BE2C (cell line): ENCODE measurements at regions not wholly inside any gene's neighbourhood (a gene's known extent, or its start where the extent isn't known, plus 50 kb on each side); places are given as distances from the start of the nearest gene placed in this dataset.

ENCODE experiments used
- DNase-seq: peaks from one replicate; pipeline ENCODE4 v3.0.0-alpha.2; 2020
- H3K27me3 ChIP-seq: fragments of 250-450 bp; sonication (Bioruptor Pico); 2 replicates; pipeline ENCODE4 v1.5.1; 2020; ENCODE audit warnings: mild to moderate bottlenecking
- H3K36me3 ChIP-seq: fragments of 250-450 bp; sonication (Bioruptor Pico); 2 replicates; pipeline ENCODE4 v1.5.1; 2020; ENCODE audit warnings: mild to moderate bottlenecking
- H3K4me1 ChIP-seq: fragments of 250-450 bp; sonication (Bioruptor Pico); 2 replicates; pipeline ENCODE4 v1.5.1; 2020
- H3K4me3 ChIP-seq: 2 replicates; pipeline ENCODE4 v1.5.1; 2011; ENCODE audit warnings: low read depth, low read length
- H3K9me3 ChIP-seq: fragments of 250-450 bp; sonication (Bioruptor Pico); 2 replicates; pipeline ENCODE4 v1.5.1; 2020
- TF ChIP-seq, protein P1 (sequence below): IDR thresholded peaks from 2 replicates; pipeline ENCODE4 v1.5.1; 2012; ENCODE audit warnings: mild to moderate bottlenecking, low read depth, low read length

GRCh38 chr5:74240783-74241750 is 399.5 kb downstream of the ENC1 start:
- Histone ChIP-seq H3K9me3 (no peaks in the 10 kb centered on the region), H3K4me1 (no peaks in the 10 kb centered on the region), H3K36me3 (no peaks in the 10 kb centered on the region), H3K4me3 (no peak overlapping the region), H3K27me3 (no peaks in the 10 kb centered on the region)
- TF ChIP-seq, protein P1, sequence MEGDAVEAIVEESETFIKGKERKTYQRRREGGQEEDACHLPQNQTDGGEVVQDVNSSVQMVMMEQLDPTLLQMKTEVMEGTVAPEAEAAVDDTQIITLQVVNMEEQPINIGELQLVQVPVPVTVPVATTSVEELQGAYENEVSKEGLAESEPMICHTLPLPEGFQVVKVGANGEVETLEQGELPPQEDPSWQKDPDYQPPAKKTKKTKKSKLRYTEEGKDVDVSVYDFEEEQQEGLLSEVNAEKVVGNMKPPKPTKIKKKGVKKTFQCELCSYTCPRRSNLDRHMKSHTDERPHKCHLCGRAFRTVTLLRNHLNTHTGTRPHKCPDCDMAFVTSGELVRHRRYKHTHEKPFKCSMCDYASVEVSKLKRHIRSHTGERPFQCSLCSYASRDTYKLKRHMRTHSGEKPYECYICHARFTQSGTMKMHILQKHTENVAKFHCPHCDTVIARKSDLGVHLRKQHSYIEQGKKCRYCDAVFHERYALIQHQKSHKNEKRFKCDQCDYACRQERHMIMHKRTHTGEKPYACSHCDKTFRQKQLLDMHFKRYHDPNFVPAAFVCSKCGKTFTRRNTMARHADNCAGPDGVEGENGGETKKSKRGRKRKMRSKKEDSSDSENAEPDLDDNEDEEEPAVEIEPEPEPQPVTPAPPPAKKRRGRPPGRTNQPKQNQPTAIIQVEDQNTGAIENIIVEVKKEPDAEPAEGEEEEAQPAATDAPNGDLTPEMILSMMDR: no peak
- DNase-seq: no peak

DNA sequence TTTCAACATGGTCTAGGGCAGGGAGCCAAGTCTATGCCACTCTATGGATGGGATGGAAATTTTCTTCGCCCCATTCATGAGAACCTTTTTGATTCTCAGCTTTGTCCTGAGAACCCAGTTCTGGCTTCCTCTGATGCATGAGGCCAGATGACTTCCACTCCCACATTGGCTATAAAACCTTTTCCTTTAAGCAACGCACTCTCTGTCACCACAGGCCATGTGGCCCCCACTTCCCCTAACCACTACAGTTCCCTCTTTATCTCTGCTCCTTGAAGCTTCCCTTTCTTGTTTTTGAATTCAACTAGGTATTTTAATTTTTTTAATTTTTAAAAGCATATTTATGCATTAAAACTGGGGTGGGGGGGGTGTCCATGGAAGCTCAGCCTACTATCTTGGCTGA is 401.3 kb downstream of the ENC1 start:
- TF ChIP-seq, protein P1: no peak
- Histone ChIP-seq H3K36me3 (no peaks in the 10 kb centered on the region), H3K27me3 (no peaks in the 10 kb centered on the region), H3K9me3 (no peaks in the 10 kb centered on the region), H3K4me1 (no peaks in the 10 kb centered on the region), H3K4me3 (no peak overlapping the region)
- DNase-seq: no peak

DNA sequence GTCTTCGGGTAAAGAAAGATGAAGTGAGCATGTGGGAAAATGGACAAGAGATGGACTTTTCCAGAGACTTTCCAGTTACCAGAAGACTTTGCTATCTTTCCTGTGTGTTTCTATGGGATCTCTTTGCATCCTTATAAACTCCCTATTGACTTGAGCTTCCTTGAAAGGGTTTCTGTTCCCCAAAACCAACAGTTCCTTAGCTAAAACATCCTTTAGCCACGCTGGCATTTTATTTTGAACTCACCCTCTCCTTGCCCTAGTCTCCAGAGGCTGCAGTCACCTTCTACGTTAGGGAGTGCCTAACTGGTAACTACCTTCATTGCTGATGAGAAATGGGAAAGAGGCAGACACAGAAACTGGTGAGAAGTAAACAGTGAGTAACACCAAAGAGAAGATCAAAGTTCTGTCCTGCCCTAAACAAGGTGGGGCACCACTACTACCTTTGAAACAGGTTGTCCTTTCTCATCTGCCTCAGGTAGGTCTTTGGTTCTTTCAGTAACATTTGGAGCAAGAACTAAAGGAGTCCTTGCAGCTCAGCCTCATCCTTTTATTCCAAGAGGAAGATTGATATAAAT is 402.9 kb downstream of the ENC1 start:
- H3K36me3 ChIP-seq: no peaks in the 10 kb centered on the region
- H3K4me3 ChIP-seq: no peak overlapping the region
- no peaks in the 10 kb centered on the region for H3K4me1 ChIP-seq
- no peaks in the 10 kb centered on the region for H3K27me3 ChIP-seq
- TF ChIP-seq, protein P1: no peak
- H3K9me3 ChIP-seq: no peaks in the 10 kb centered on the region
- no peak for DNase-seq

- TF ChIP-seq, protein P1: no peak
- Histone ChIP-seq H3K4me3 (no peak overlapping the region), H3K36me3 (no peaks in the 10 kb centered on the region), H3K9me3 (no peaks in the 10 kb centered on the region), H3K27me3 (no peaks in the 10 kb centered on the region), H3K4me1 (no peaks in the 10 kb centered on the region)
- DNase-seq: no peak
Observed at GRCh38 chr5:74235552-74235951, 405.0 kb downstream of the ENC1 start.

GRCh38 chr5:74233571-74233970 is 407.0 kb downstream of the ENC1 start:
- H3K27me3 ChIP-seq: no peaks in the 10 kb centered on the region
- TF ChIP-seq, protein P1: no peak
- H3K4me1 ChIP-seq: no peaks in the 10 kb centered on the region
- H3K9me3 ChIP-seq: no peaks in the 10 kb centered on the region
- DNase-seq: no peak
- no peaks in the 10 kb centered on the region for H3K36me3 ChIP-seq
- H3K4me3 ChIP-seq: no peak overlapping the region

GRCh38 chr5:74233091-74233490 is 407.4 kb downstream of the ENC1 start:
- Histone ChIP-seq H3K4me1 (no peaks in the 10 kb centered on the region), H3K9me3 (no peaks in the 10 kb centered on the region), H3K27me3 (no peaks in the 10 kb centered on the region), H3K36me3 (no peaks in the 10 kb centered on the region), H3K4me3 (no peak overlapping the region)
- TF ChIP-seq, protein P1: no peak
- DNase-seq: no peak
